Breast epithelium (tissue), 3 donors: ENCODE measurements at regions not wholly inside any gene's neighbourhood (a gene's known extent, or its start where the extent isn't known, plus 50 kb on each side); places are given as distances from the start of the nearest gene placed in this dataset.

Experiments
- CTCF ChIP-seq, 3 donors: fragments of 450-650 bp; IDR thresholded peaks; one replicate each; pipeline ENCODE4 v1.5.1; 2016 to 2017; ENCODE audit warnings: antibody characterized with exemption in 3 of 3, mild to moderate bottlenecking in 3 of 3, moderate library complexity in 3 of 3
- POLR2A ChIP-seq: fragments of 450-650 bp; IDR thresholded peaks from one replicate; pipeline ENCODE4 v1.6.1; 2016; ENCODE audit warnings: antibody characterized with exemption, mild to moderate bottlenecking, moderate library complexity

DNA sequence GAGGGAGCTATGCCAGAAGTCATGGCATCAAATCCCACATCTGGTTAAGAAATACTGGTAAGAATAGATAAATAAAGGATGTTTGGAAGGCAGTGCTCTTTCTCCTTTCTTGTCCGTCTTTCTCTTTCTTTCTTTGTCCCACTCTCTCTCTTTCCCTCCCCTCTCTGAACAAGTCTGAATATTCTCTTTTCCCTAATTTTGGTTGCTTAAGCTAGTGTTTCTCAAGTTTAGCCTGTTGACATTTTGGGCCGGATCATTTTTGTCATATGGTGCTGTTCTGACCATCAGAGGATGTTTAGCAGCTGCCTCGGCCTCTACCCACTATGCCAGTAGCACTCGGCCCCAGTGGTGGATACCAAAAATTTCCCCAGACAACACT, 405.3 kb upstream of the C2CD4B start:
- TF ChIP-seq CTCF (IDR thresholded peaks at IDR 0.05) (no peak), POLR2A (no peak)
